GM23338 (cell line): ENCODE measurements at regions not wholly inside any gene's neighbourhood (a gene's known extent, or its start where the extent isn't known, plus 50 kb on each side); places are given as distances from the start of the nearest gene placed in this dataset.

ENCODE experiments used
- ATAC-seq: fragments of 200-7000 bp; cut with Tn5 transposase; 3 replicates; pipeline ENCODE4 v1.9.1; 2020
- DNase-seq: peaks from one replicate; pipeline ENCODE4 v3.0.0-alpha.2; 2015; ENCODE audit warnings: low spot score
- H2AFZ ChIP-seq: fragments of 200-600 bp; sonication (generic); 2 replicates; pipeline ENCODE4 v1.8.0; 2016; ENCODE audit warnings: antibody characterized with exemption, mild to moderate bottlenecking, moderate library complexity
- H3F3A ChIP-seq: fragments of 200-600 bp; sonication (generic); replicated peaks from 2 replicates; pipeline ENCODE4 v1.8.0; 2017; ENCODE audit warnings: antibody characterized with exemption, mixed run types, low read depth
- H3K27ac ChIP-seq: fragments of 200-600 bp; sonication (generic); 2 replicates; pipeline ENCODE4 v1.6.1; 2016; ENCODE audit warnings: low read depth
- H3K27me3 ChIP-seq: fragments of 200-600 bp; sonication (generic); 2 replicates; pipeline ENCODE4 v1.8.0; 2016; ENCODE audit warnings: mild to moderate bottlenecking, mixed run types, moderate library complexity; ENCODE audit not compliant: insufficient read depth
- H3K36me3 ChIP-seq: fragments of 200-600 bp; sonication (generic); 2 replicates; pipeline ENCODE4 v1.8.0; 2016; ENCODE audit warnings: mild to moderate bottlenecking; ENCODE audit not compliant: insufficient read depth
- H3K4me1 ChIP-seq: fragments of 200-600 bp; sonication (generic); 2 replicates; pipeline ENCODE4 v1.8.0; 2016; ENCODE audit warnings: mild to moderate bottlenecking, moderate library complexity; ENCODE audit not compliant: insufficient read depth
- H3K4me2 ChIP-seq: fragments of 200-600 bp; sonication (generic); 2 replicates; pipeline ENCODE4 v1.7.1; 2017; ENCODE audit warnings: mixed run types
- H3K4me3 ChIP-seq: fragments of 200-600 bp; sonication (generic); 2 replicates; pipeline ENCODE4 v1.6.1; 2016; ENCODE audit warnings: mixed run types
- H3K79me2 ChIP-seq: fragments of 200-600 bp; sonication (generic); replicated peaks from 2 replicates; pipeline ENCODE4 v1.8.0; 2017; ENCODE audit warnings: mild to moderate bottlenecking; ENCODE audit not compliant: insufficient read depth
- H3K9me2 ChIP-seq: fragments of 200-600 bp; sonication (generic); 2 replicates; pipeline ENCODE4 v1.8.0; 2017; ENCODE audit not compliant: insufficient read depth
- H4K20me1 ChIP-seq: fragments of 200-600 bp; sonication (generic); replicated peaks from 2 replicates; pipeline ENCODE4 v1.8.0; 2017; ENCODE audit warnings: mild to moderate bottlenecking; ENCODE audit not compliant: insufficient read depth
- H3K27ac Mint-ChIP-seq: 2 replicates; pipeline ENCODE4 v1.8.0; 2020; ENCODE audit warnings: inconsistent platforms, mild to moderate bottlenecking, moderate library complexity, mixed read lengths
- H3K27me3 Mint-ChIP-seq: 3 replicates; pipeline ENCODE4 v1.8.0; 2022; ENCODE audit warnings: low read depth, mild to moderate bottlenecking, moderate library complexity, mixed read lengths, inconsistent platforms; ENCODE audit not compliant: insufficient read depth, poor library complexity
- H3K36me3 Mint-ChIP-seq: 3 replicates; pipeline ENCODE4 v1.8.0; 2021; ENCODE audit warnings: low read depth, mild to moderate bottlenecking, inconsistent platforms, moderate library complexity, mixed read lengths
- H3K4me1 Mint-ChIP-seq: 3 replicates; pipeline ENCODE4 v1.8.0; 2020; ENCODE audit warnings: mild to moderate bottlenecking, inconsistent platforms, mixed read lengths
- H3K4me3 Mint-ChIP-seq: 3 replicates; pipeline ENCODE4 v1.8.0; 2021; ENCODE audit warnings: moderate library complexity, mild to moderate bottlenecking, inconsistent platforms, mixed read lengths
- H3K9me3 Mint-ChIP-seq: 3 replicates; pipeline ENCODE4 v1.8.0; 2020; ENCODE audit warnings: moderate library complexity, mild to moderate bottlenecking, inconsistent platforms, mixed read lengths
- CREB1 ChIP-seq: fragments of 250-450 bp; sonication (Bioruptor Pico); IDR thresholded peaks from 2 replicates; pipeline ENCODE4 v1.5.0; 2020; ENCODE audit warnings: low read depth, mild to moderate bottlenecking, moderate library complexity
- CTCF ChIP-seq, 2 experiments: fragments of 200-600 bp in 1 of 2; sonication (generic) in 1 of 2; conservative IDR thresholded peaks; 2 replicates each; pipeline versions ENCODE4 v1.5.1 to v1.6.1; 2016 to 2017; ENCODE audit warnings: antibody characterized with exemption in 2 of 2, low read depth in 2 of 2, mild to moderate bottlenecking in 2 of 2, moderate library complexity in 1 of 2
- ETS1 ChIP-seq: IDR thresholded peaks from 2 replicates; pipeline ENCODE4 v1.6.1; 2016; ENCODE audit warnings: antibody characterized with exemption
- EZH2 ChIP-seq: fragments of 200-600 bp; sonication (generic); IDR thresholded peaks from one replicate; pipeline ENCODE4 v1.8.0; 2017; ENCODE audit warnings: antibody characterized with exemption, mild to moderate bottlenecking, low read depth; ENCODE audit not compliant: unreplicated experiment
- EZH2phosphoT487 ChIP-seq: fragments of 200-600 bp; sonication (generic); IDR thresholded peaks from one replicate; pipeline ENCODE4 v1.8.1; 2018; ENCODE audit warnings: antibody characterized with exemption; ENCODE audit not compliant: unreplicated experiment
- JUNB ChIP-seq: IDR thresholded peaks from one replicate; pipeline ENCODE4 v1.6.1; 2016; ENCODE audit warnings: antibody characterized with exemption; ENCODE audit not compliant: unreplicated experiment
- POLR2AphosphoS5 ChIP-seq: IDR thresholded peaks from 2 replicates; pipeline ENCODE4 v1.6.1; 2016; ENCODE audit warnings: antibody characterized with exemption, low read depth
- REST ChIP-seq: IDR thresholded peaks from one replicate; pipeline ENCODE4 v1.6.1; 2018; ENCODE audit warnings: antibody characterized with exemption; ENCODE audit not compliant: unreplicated experiment
- STAT1 ChIP-seq: IDR thresholded peaks from one replicate; pipeline ENCODE4 v1.6.1; 2016; ENCODE audit warnings: antibody characterized with exemption; ENCODE audit not compliant: unreplicated experiment
- ZNF114 ChIP-seq: fragments of 250-450 bp; sonication (Bioruptor Pico); IDR thresholded peaks from 2 replicates; pipeline ENCODE4 v1.5.0; 2020; ENCODE audit warnings: mild to moderate bottlenecking, moderate library complexity
- ZNF331 ChIP-seq: fragments of 250-450 bp; sonication (Bioruptor Pico); IDR thresholded peaks from 2 replicates; pipeline ENCODE4 v1.5.0; 2020; ENCODE audit warnings: low read depth, mild to moderate bottlenecking, moderate library complexity
- ZNF462 ChIP-seq: fragments of 250-450 bp; sonication (Bioruptor Pico); IDR thresholded peaks from 2 replicates; pipeline ENCODE4 v1.5.0; 2020; ENCODE audit warnings: mild to moderate bottlenecking, moderate library complexity

- Histone ChIP-seq H3K4me2 (no peak overlapping the region), H2AFZ (no peak overlapping the region), H3K27ac (no peak overlapping the region), H3K4me1 (no peaks in the 10 kb centered on the region), H3K27me3 (no peaks in the 10 kb centered on the region), H3K79me2 (no peaks in the 10 kb centered on the region), H4K20me1 (no peaks in the 10 kb centered on the region), H3F3A (no peaks in the 10 kb centered on the region), H3K4me3 (no peak overlapping the region), H3K9me2 (peaks cover 28% of the 10 kb centered on the region), H3K36me3 (no peaks in the 10 kb centered on the region)
- DNase-seq = no peak
- H3K4me3 Mint-ChIP-seq = no peak overlapping the region
- no peak for ATAC-seq
- H3K4me1 Mint-ChIP-seq = no peaks in the 10 kb centered on the region
- H3K36me3 Mint-ChIP-seq = no peaks in the 10 kb centered on the region
- H3K27ac Mint-ChIP-seq = no peak overlapping the region
- H3K27me3 Mint-ChIP-seq = peaks cover 2% of the 10 kb centered on the region
- H3K9me3 Mint-ChIP-seq = no peaks in the 10 kb centered on the region
- TF ChIP-seq REST = no peak
- no peak for TF ChIP-seq CREB1
- TF ChIP-seq ZNF114 = no peak
- TF ChIP-seq EZH2 = no peak
- TF ChIP-seq STAT1 = no peak
- no peak for TF ChIP-seq POLR2AphosphoS5
- no peak for TF ChIP-seq JUNB
- no peak for TF ChIP-seq CTCF (conservative IDR thresholded peaks at IDR 0.05; ENCODE audit: low read depth in 2 of 2)
- TF ChIP-seq ZNF462 (CRISPR knock-in tag) = no peak
- no peak for TF ChIP-seq ETS1
- no peak for TF ChIP-seq ZNF331 (CRISPR knock-in tag)
- no peak for TF ChIP-seq EZH2phosphoT487
Observed at GRCh38 chr12:105944628-105945027, 194.1 kb downstream of the NUAK1 start.
